Cardiac muscle cell (in vitro differentiated cells and primary cell): ENCODE measurements at regions not wholly inside any gene's neighbourhood (a gene's known extent, or its start where the extent isn't known, plus 50 kb on each side); places are given as distances from the start of the nearest gene placed in this dataset.
"Not testable (repeated sequence)": the region's sequence is repeated elsewhere in the genome, so short reads cannot be mapped to it uniquely, and the experiment has no call there.

Experiments used
- DNase-seq, 2 donors: peaks; one replicate each; pipeline versions ENCODE4 v3.0.0 to v3.0.0-alpha.2; 2010 to 2017; ENCODE audit warnings: low read depth in 1 of 2, low spot score in 1 of 2
- H3K27ac ChIP-seq: fragments of 200-600 bp; sonication (generic); 2 replicates; pipeline ENCODE4 v1.5.1; 2016
- H3K27me3 ChIP-seq: fragments of 200-600 bp; sonication (generic); 2 replicates; pipeline ENCODE4 v1.6.0; 2016; ENCODE audit warnings: control low read depth
- H3K36me3 ChIP-seq: fragments of 200-600 bp; sonication (generic); 2 replicates; pipeline ENCODE4 v1.5.1; 2016; ENCODE audit warnings: control low read depth
- H3K4me1 ChIP-seq: fragments of 200-600 bp; sonication (generic); 2 replicates; pipeline ENCODE4 v1.8.1; 2017; ENCODE audit warnings: low read depth, mild to moderate bottlenecking, mixed run types
- H3K4me3 ChIP-seq: fragments of 200-600 bp; sonication (generic); 2 replicates; pipeline ENCODE4 v1.5.1; 2016; ENCODE audit warnings: mild to moderate bottlenecking
- H3K9me3 ChIP-seq: fragments of 200-600 bp; sonication (generic); 2 replicates; pipeline ENCODE4 v1.5.1; 2017; ENCODE audit warnings: low read depth, mild to moderate bottlenecking, control low read depth
- TF ChIP-seq, protein P1 (sequence below): IDR thresholded peaks from 2 replicates; pipeline ENCODE4 v1.5.1; 2012; ENCODE audit warnings: low read depth, mild to moderate bottlenecking, low read length

DNA sequence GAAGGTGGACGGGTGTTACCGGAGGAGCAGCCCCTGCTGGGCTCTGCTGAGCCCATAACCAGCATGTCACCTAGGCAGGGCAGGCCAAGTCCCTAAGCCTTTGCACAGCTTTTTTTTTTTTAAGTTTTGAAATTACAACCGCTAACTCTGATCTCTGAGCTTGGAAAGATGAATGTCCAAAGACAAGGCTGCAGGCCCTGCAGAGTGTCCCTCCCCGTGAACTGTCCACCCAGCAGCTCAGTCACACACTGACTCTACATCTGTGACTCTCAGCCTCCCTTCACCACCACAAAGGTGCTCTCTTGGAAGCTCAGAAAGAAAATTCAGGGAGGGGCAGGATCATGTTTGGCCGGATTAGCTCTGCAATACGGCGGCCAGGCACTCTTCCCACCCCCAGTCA is 119.0 kb upstream of the PPP1R26 start:
- DNase-seq, result no peak
- TF ChIP-seq, protein P1, sequence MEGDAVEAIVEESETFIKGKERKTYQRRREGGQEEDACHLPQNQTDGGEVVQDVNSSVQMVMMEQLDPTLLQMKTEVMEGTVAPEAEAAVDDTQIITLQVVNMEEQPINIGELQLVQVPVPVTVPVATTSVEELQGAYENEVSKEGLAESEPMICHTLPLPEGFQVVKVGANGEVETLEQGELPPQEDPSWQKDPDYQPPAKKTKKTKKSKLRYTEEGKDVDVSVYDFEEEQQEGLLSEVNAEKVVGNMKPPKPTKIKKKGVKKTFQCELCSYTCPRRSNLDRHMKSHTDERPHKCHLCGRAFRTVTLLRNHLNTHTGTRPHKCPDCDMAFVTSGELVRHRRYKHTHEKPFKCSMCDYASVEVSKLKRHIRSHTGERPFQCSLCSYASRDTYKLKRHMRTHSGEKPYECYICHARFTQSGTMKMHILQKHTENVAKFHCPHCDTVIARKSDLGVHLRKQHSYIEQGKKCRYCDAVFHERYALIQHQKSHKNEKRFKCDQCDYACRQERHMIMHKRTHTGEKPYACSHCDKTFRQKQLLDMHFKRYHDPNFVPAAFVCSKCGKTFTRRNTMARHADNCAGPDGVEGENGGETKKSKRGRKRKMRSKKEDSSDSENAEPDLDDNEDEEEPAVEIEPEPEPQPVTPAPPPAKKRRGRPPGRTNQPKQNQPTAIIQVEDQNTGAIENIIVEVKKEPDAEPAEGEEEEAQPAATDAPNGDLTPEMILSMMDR, result no peak
- Histone ChIP-seq H3K36me3 (no peaks in the 10 kb centered on the region), H3K9me3 (no peaks in the 10 kb centered on the region), H3K4me1 (no peaks in the 10 kb centered on the region), H3K27ac (no peak overlapping the region), H3K27me3 (no peaks in the 10 kb centered on the region), H3K4me3 (no peak overlapping the region)

DNA sequence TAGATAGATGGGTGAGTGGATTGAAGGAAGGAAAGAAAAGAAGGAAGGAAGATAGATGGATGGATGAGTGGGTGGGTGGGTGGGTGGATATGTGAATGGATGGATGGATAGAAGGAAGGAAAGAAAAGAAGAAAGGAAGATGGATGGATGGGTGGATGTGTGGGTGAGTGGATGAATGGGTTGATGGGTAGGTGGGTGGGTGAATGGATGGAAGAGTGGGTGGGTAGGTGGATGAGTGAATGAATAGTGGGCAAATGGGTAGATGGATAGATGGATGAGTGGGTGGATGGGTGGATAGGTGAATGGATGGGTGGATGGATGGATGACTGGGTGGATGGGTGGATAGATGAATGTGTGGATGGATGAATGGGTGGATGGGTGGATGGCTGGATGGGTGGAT is 117.9 kb upstream of the PPP1R26 start:
- H3K27ac ChIP-seq, DNase-seq, H3K9me3 ChIP-seq, H3K4me1 ChIP-seq, H3K27me3 ChIP-seq, H3K4me3 ChIP-seq, H3K36me3 ChIP-seq: not testable (repeated sequence)

DNA sequence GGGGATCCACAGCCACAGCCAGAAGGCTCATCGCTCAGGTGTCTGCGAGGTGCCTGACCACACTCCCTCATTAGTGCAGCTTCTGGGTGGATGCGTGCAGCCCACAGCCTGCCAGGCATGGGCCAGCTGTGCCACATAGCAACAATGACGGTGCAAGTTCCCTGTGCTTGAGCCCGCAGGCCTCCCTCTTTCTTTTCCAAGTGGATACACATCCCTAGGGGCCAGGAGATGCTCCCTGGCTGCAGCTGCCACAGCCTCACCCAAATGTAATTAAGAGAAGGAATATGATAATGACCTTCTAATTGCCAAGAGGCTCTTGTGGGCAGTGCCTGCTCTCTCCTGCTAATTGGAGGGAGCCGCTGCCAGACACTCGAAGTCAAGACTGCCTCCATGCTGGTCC is 116.0 kb upstream of the PPP1R26 start:
- Histone ChIP-seq H3K27ac (no peak overlapping the region), H3K4me3 (no peak overlapping the region), H3K36me3 (no peaks in the 10 kb centered on the region), H3K4me1 (no peaks in the 10 kb centered on the region), H3K9me3 (no peaks in the 10 kb centered on the region), H3K27me3 (no peaks in the 10 kb centered on the region)
- no peak for DNase-seq
- TF ChIP-seq, protein P1, result no peak

DNA sequence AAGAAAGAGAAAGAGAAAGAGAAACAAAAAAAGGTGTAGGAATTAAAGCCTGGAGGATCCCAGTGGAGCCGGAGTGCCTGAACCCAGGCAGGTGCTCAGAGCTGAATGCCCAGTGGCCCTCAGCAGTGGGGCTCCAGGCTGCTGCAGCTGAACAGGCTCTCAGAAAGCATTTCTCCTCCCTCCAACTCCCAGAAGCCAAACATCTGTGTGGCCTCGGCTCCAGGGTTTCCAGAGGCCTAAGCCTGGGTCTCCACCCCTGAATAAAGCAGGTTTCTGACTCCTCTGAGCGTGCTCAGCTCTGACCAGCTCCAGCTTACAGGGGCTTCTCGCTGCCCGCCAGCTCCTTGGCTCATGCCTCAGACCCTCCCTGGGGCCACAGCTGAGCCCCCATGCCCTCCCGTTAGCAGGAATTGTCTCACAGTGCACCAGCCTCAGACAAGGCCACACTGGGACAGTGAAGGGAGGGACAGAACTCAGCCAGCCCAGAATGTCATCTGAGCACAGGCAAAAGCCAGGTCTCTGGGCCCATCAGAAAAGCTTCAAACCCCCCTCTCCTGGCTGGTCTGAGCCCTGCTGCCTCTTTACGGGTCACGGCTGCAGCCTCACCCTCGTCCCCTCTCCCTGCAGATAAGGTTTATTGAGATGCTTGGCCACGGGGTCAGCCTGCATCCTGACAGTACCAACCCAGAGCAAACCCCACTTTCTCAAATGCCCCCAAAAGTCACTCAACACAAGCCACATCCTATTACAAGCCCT is 114.4 kb upstream of the PPP1R26 start:
- Histone ChIP-seq H3K4me1 (no peaks in the 10 kb centered on the region), H3K27ac (no peak overlapping the region), H3K9me3 (no peaks in the 10 kb centered on the region), H3K27me3 (no peaks in the 10 kb centered on the region), H3K36me3 (no peaks in the 10 kb centered on the region), H3K4me3 (no peak overlapping the region)
- no peak for DNase-seq
- TF ChIP-seq, protein P1, result no peak

DNA sequence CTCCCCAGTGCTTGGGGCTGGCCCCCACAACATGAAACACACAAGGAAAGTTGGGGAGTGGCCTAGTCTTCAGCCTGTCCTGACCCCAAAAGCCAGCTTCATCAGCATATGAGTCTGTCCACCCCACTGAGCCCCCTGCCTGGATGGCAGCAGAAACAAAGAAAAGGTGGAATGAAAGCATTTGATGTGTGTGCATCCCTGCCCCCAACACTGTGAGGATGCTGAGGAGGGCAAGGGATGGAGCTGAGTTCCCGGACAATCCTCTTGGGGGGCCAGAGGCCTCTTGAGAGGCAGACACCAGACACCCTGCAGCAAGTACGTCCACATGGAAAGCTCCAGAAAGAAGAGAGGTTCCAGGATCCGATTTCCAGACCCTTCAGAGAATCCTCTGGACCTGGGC is 113.5 kb upstream of the PPP1R26 start:
- H3K27ac ChIP-seq, result no peak overlapping the region
- no peaks in the 10 kb centered on the region for H3K4me1 ChIP-seq
- no peak overlapping the region for H3K4me3 ChIP-seq
- no peaks in the 10 kb centered on the region for H3K27me3 ChIP-seq
- TF ChIP-seq, protein P1, result no peak
- H3K9me3 ChIP-seq, result no peaks in the 10 kb centered on the region
- no peak for DNase-seq
- H3K36me3 ChIP-seq, result no peaks in the 10 kb centered on the region

DNA sequence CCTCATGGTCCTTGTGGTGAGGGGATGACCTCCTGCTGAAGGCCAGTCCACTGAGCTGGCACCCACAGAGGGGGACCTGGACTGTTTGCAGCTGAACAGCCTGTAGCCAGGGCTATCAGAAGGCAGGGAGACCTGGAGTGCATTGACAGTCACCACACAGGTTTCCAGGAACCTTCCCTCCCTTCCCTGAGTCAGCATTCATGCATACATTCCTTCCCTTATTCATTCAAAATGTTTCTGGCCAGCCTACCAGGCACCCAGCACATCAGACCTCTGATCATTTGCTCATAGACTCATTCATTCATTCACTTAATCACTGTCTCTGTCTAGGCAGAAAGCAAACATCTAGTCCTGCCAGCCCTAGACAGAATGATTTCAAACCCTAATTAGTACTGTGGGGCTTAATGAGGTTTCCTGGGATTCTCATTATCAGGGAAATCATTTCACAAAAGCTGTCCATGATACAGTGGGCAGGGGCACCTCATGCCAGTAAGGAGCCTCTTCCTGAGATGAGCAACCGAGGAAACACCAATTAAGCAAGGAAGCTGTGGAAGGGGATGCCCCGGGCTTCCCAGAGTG is 110.1 kb upstream of the PPP1R26 start:
- Histone ChIP-seq H3K36me3 (no peaks in the 10 kb centered on the region), H3K9me3 (no peaks in the 10 kb centered on the region), H3K4me1 (no peaks in the 10 kb centered on the region), H3K27ac (no peak overlapping the region), H3K27me3 (no peaks in the 10 kb centered on the region), H3K4me3 (no peak overlapping the region)
- no peak for DNase-seq
- TF ChIP-seq, protein P1, result no peak
